ENCODE measurements at regions not wholly inside any gene's neighbourhood (a gene's known extent, or its start where the extent isn't known, plus 50 kb on each side); places are given as distances from the start of the nearest gene placed in this dataset.
"Not testable (repeated sequence)": the region's sequence is repeated elsewhere in the genome, so short reads cannot be mapped to it uniquely, and the experiment has no call there.

DNA sequence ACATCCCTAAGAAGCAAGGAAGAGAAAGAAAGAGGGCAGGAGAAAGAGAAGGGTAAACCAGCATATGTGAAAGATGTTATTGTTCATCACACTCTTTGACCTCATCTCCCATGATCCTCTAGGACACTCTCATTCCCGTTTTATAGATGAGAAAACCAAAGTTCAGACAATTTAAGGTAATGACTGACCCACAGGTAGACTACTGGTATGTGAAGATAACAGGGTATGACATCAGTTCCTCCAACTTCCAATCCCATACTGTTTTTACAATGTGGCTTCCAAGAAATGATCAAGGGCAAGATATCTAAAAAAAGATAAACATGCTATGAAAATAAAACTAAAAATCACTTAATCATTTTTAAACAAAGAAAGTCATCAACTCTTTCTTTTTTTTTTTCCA lies 95.2 kb upstream of the TNFSF4 start:
- H3K9me3 ChIP-seq (ENCODE audit: insufficient read depth, low read depth, low read length) = no peaks in the 10 kb centered on the region
- peaks cover 6% of the 10 kb centered on the region; the same call in 1 of the 2 replicates for H3K4me1 ChIP-seq (ENCODE audit: insufficient read depth, low read length)
- H3K9ac ChIP-seq (ENCODE audit: low read depth, low read length) = peak overlapping the region; percentile 2; the same call in 1 of the 2 replicates
- no peaks in the 10 kb centered on the region for H3K36me3 ChIP-seq (ENCODE audit: insufficient read depth, low read depth, low read length)
- no peak overlapping the region for H3K27ac ChIP-seq (ENCODE audit: low read length)
- no peaks in the 10 kb centered on the region for H3K27me3 ChIP-seq (ENCODE audit: insufficient read depth, low read length)
- no peak overlapping the region for H3K4me3 ChIP-seq (ENCODE audit: low read length)

GRCh38 chr1:173302890-173303829 lies 96.0 kb upstream of the TNFSF4 start:
- no peaks in the 10 kb centered on the region for H3K27me3 ChIP-seq (ENCODE audit: insufficient read depth, low read length)
- H3K27ac ChIP-seq (ENCODE audit: low read length) = no peak overlapping the region
- H3K9me3 ChIP-seq (ENCODE audit: insufficient read depth, low read depth, low read length) = no peaks in the 10 kb centered on the region
- peaks cover 6% of the 10 kb centered on the region; the same call in 1 of the 2 replicates for H3K4me1 ChIP-seq (ENCODE audit: insufficient read depth, low read length)
- H3K36me3 ChIP-seq (ENCODE audit: insufficient read depth, low read depth, low read length) = no peaks in the 10 kb centered on the region
- peak overlapping the region; percentile 2; the same call in 1 of the 2 replicates for H3K9ac ChIP-seq (ENCODE audit: low read depth, low read length)
- no peak overlapping the region for H3K4me3 ChIP-seq (ENCODE audit: low read length)

DNA sequence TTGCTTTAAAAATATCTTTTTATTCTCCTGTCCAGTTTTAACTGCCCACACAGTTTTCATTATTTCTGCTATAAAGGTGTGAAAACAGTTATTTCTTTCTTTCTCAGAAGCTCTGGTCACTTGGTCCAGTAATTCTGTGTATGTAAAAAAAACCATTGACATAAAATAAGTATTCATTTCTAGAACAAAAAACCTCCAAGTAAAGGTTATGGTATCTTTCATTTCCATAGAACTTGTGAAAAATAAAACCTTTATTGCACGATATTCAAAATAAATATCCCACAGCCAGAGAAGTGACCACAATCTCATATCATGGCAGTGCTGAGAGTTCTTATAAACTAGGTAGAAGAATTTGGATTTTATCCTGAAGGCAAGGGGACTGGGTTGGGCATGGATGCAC lies 96.9 kb upstream of the TNFSF4 start:
- no peak overlapping the region for H3K9ac ChIP-seq (ENCODE audit: low read depth, low read length)
- H3K27me3 ChIP-seq (ENCODE audit: insufficient read depth, low read length) = no peaks in the 10 kb centered on the region
- H3K36me3 ChIP-seq (ENCODE audit: insufficient read depth, low read depth, low read length) = no peaks in the 10 kb centered on the region
- H3K9me3 ChIP-seq (ENCODE audit: insufficient read depth, low read depth, low read length) = no peaks in the 10 kb centered on the region
- peaks cover 6% of the 10 kb centered on the region; the same call in 1 of the 2 replicates for H3K4me1 ChIP-seq (ENCODE audit: insufficient read depth, low read length)
- H3K27ac ChIP-seq (ENCODE audit: low read length) = no peak overlapping the region
- no peak overlapping the region for H3K4me3 ChIP-seq (ENCODE audit: low read length)

DNA sequence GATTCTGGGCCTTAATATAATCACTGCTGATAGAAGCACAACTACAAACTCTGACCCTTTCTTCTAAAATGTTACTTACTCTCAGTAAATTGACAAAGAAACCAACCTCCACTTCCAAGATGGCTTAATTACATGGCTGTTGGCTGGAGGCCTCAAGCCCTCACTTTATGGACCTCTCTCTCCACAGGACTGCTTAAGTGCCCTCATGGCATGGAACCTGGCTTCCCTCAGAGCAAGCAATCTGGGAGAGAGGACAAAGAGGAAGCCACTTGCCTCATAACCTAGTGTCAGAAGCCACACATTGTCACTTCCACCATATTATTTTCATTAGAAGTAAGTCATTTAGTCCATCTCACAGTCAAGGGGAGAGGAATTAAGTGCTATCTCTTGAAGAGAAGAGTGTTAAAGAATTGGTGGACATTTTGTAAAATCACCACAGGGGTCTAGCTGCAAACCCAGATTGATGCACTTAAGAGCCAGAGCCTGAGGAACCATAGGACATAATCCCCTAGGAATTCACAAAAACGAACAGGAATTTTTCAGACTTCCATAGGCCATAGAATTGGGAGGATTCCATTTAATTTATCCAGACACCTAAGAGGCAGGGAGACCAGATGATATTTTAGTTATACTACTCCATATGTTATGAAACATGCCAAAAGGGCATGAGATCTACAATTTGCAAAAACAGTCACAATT lies 97.5 kb upstream of the TNFSF4 start:
- H3K9ac ChIP-seq (ENCODE audit: low read depth, low read length) = no peak overlapping the region

GRCh38 chr1:173307845-173308244 lies 100.7 kb upstream of the TNFSF4 start:
- H3K4me3 ChIP-seq (ENCODE audit: low read length) = no peak overlapping the region
- H3K9ac ChIP-seq (ENCODE audit: low read depth, low read length) = no peak overlapping the region
- H3K36me3 ChIP-seq (ENCODE audit: insufficient read depth, low read depth, low read length) = no peaks in the 10 kb centered on the region
- H3K9me3 ChIP-seq (ENCODE audit: insufficient read depth, low read depth, low read length) = no peaks in the 10 kb centered on the region
- no peak overlapping the region for H3K27ac ChIP-seq (ENCODE audit: low read length)
- H3K27me3 ChIP-seq (ENCODE audit: insufficient read depth, low read length) = no peaks in the 10 kb centered on the region
- peaks cover 4% of the 10 kb centered on the region; the same call in 1 of the 2 replicates for H3K4me1 ChIP-seq (ENCODE audit: insufficient read depth, low read length)

More for the DNA sequence above, 97.5 kb upstream of the TNFSF4 start:
- Histone ChIP-seq H3K27me3 (ENCODE audit: insufficient read depth, low read length) (no peaks in the 10 kb centered on the region), H3K4me3 (ENCODE audit: low read length) (no peak overlapping the region), H3K4me1 (ENCODE audit: insufficient read depth, low read length) (peaks cover 6% of the 10 kb centered on the region; the same call in 1 of the 2 replicates), H3K27ac (ENCODE audit: low read length) (no peak overlapping the region), H3K36me3 (ENCODE audit: insufficient read depth, low read depth, low read length) (no peaks in the 10 kb centered on the region), H3K9me3 (ENCODE audit: insufficient read depth, low read depth, low read length) (no peaks in the 10 kb centered on the region)

DNA sequence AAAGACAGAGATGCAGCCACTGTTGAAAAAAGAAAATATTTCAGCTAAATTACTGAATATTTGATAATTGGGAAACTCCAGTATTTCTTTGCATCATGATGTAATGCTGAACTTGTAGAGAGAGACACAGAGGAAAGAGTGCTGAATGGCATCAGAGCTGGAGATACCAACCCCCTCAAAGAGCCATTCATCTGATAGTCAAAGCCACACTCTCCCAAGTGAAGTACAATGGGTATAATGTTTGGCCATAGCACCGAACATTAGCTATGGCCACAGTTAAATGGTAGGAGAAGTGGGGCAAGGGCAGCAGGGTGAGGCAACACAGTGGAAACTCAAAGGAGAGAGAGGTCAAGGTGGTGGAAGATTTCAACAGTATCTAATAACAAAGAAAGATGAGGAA lies 107.5 kb upstream of the TNFSF4 start:
- H3K9me3 ChIP-seq (ENCODE audit: insufficient read depth, low read depth, low read length) = no peaks in the 10 kb centered on the region
- H3K4me3 ChIP-seq (ENCODE audit: low read length) = no peak overlapping the region
- no peaks in the 10 kb centered on the region for H3K27me3 ChIP-seq (ENCODE audit: insufficient read depth, low read length)
- no peaks in the 10 kb centered on the region for H3K4me1 ChIP-seq (ENCODE audit: insufficient read depth, low read length)
- H3K36me3 ChIP-seq (ENCODE audit: insufficient read depth, low read depth, low read length) = no peaks in the 10 kb centered on the region
- no peak overlapping the region for H3K9ac ChIP-seq (ENCODE audit: low read depth, low read length)
- H3K27ac ChIP-seq (ENCODE audit: low read length) = no peak overlapping the region

DNA sequence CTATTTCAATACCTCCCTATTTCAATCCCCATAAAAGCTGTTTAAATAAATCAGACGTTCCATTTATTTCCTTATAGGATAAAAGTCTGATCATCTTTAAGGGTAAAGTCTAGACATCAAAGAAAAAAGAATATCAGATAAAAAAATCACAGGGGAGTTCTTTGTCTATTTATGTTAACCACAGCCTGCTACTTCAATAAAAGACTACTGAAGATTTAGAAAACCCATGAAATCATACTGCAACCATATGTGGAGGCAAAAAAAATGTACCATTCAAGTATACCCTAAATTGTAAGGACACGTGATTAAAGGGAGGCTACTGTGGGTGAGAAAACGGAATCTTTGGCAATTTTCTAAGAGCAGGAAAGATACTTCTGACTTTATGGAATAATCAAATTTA lies 108.2 kb upstream of the TNFSF4 start:
- Histone ChIP-seq H3K4me3 (ENCODE audit: low read length) (no peak overlapping the region), H3K27me3 (ENCODE audit: insufficient read depth, low read length) (no peaks in the 10 kb centered on the region), H3K9me3 (ENCODE audit: insufficient read depth, low read depth, low read length) (no peaks in the 10 kb centered on the region), H3K27ac (ENCODE audit: low read length) (no peak overlapping the region), H3K4me1 (ENCODE audit: insufficient read depth, low read length) (no peaks in the 10 kb centered on the region), H3K9ac (ENCODE audit: low read depth, low read length) (no peak overlapping the region), H3K36me3 (ENCODE audit: insufficient read depth, low read depth, low read length) (no peaks in the 10 kb centered on the region)

DNA sequence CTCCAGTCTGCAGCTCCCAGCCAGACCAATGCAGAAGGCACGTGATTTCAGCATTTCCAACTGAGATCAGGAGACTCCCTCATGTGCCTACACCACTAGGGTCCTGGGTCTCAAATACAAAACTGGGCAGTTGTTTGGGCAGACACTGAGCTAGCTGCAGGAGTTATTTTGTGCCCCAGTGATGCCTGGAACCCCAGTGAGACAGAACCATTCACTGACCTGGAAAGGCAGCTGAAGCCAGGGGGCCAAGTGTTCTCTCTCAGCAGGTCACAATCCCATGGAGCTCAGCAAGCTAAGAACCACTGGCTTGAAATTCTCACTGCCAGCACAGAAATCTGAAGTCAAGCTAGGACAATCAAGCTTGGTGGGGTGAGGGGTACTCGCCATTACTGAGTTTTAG lies 111.7 kb upstream of the TNFSF4 start:
- Histone ChIP-seq H3K9ac (ENCODE audit: low read depth, low read length) (no peak overlapping the region), H3K27me3 (ENCODE audit: insufficient read depth, low read length) (no peaks in the 10 kb centered on the region), H3K9me3 (ENCODE audit: insufficient read depth, low read depth, low read length) (no peaks in the 10 kb centered on the region), H3K4me1 (ENCODE audit: insufficient read depth, low read length) (no peaks in the 10 kb centered on the region), H3K4me3 (ENCODE audit: low read length) (no peak overlapping the region), H3K27ac (ENCODE audit: low read length) (no peak overlapping the region), H3K36me3 (ENCODE audit: insufficient read depth, low read depth, low read length) (no peaks in the 10 kb centered on the region)

DNA sequence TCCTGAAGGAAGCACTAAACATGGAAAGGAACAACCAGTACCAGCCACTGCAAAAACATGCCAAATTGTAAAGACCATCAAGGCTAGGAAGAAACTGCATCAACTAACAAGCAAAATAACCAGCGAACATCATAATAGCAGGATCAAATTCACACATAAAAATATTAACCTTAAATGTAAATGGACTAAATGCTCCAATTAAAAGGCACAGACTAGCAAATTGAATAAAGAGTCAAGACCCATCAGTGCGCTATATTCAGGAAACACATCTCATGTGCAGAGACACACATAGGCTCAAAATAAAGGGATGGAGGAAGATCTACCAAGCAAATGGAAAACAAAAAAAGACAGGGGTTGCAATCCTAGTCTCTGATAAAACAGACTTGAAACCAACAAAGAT lies 117.2 kb upstream of the TNFSF4 start:
- not testable (repeated sequence) for H3K27me3 ChIP-seq (ENCODE audit: insufficient read depth, low read length); H3K9me3 ChIP-seq (ENCODE audit: insufficient read depth, low read depth, low read length); H3K9ac ChIP-seq (ENCODE audit: low read depth, low read length); H3K4me1 ChIP-seq (ENCODE audit: insufficient read depth, low read length); H3K4me3 ChIP-seq (ENCODE audit: low read length); H3K27ac ChIP-seq (ENCODE audit: low read length); H3K36me3 ChIP-seq (ENCODE audit: insufficient read depth, low read depth, low read length)

DNA sequence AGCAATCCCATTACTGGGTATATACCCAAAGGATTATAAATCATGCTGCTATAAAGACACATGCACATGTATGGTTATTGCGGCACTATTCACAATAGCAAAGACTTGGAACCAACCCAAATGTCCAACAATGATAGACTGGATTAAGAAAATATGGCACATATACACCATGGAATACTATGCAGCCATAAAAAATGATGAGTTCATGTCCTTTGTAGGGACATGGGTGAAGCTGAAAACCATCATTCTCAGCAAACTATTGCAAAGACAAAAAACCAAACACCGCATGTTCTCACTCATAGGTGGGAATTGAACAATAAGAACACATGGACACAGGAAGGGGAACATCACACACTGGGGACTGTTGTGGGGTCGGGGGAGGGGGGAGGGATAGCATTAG lies 120.9 kb upstream of the TNFSF4 start:
- H3K27me3 ChIP-seq (ENCODE audit: insufficient read depth, low read length); H3K36me3 ChIP-seq (ENCODE audit: insufficient read depth, low read depth, low read length); H3K4me1 ChIP-seq (ENCODE audit: insufficient read depth, low read length); H3K9me3 ChIP-seq (ENCODE audit: insufficient read depth, low read depth, low read length); H3K27ac ChIP-seq (ENCODE audit: low read length); H3K4me3 ChIP-seq (ENCODE audit: low read length); H3K9ac ChIP-seq (ENCODE audit: low read depth, low read length): not testable (repeated sequence)

GRCh38 chr1:173328961-173329360 lies 121.8 kb upstream of the TNFSF4 start:
- Histone ChIP-seq H3K36me3 (ENCODE audit: insufficient read depth, low read depth, low read length) (no peaks in the 10 kb centered on the region), H3K27ac (ENCODE audit: low read length) (no peak overlapping the region), H3K27me3 (ENCODE audit: insufficient read depth, low read length) (no peaks in the 10 kb centered on the region), H3K4me3 (ENCODE audit: low read length) (no peak overlapping the region), H3K9ac (ENCODE audit: low read depth, low read length) (no peak overlapping the region), H3K4me1 (ENCODE audit: insufficient read depth, low read length) (no peaks in the 10 kb centered on the region), H3K9me3 (ENCODE audit: insufficient read depth, low read depth, low read length) (no peaks in the 10 kb centered on the region)

GRCh38 chr1:173329726-173330125 lies 122.6 kb upstream of the TNFSF4 start:
- no peaks in the 10 kb centered on the region for H3K4me1 ChIP-seq (ENCODE audit: insufficient read depth, low read length)
- no peaks in the 10 kb centered on the region for H3K36me3 ChIP-seq (ENCODE audit: insufficient read depth, low read depth, low read length)
- H3K9me3 ChIP-seq (ENCODE audit: insufficient read depth, low read depth, low read length) = no peaks in the 10 kb centered on the region
- no peak overlapping the region for H3K9ac ChIP-seq (ENCODE audit: low read depth, low read length)
- no peak overlapping the region for H3K27ac ChIP-seq (ENCODE audit: low read length)
- H3K27me3 ChIP-seq (ENCODE audit: insufficient read depth, low read length) = no peaks in the 10 kb centered on the region
- no peak overlapping the region for H3K4me3 ChIP-seq (ENCODE audit: low read length)

Measured in iPS-20b (cell line).